SKM-1 treated with dmso at 0.1 percent for 144 hours (cell line): ENCODE measurements at regions not wholly inside any gene's neighbourhood (a gene's known extent, or its start where the extent isn't known, plus 50 kb on each side); places are given as distances from the start of the nearest gene placed in this dataset.
"Not testable (repeated sequence)": the region's sequence is repeated elsewhere in the genome, so short reads cannot be mapped to it uniquely, and the experiment has no call there.

Source experiments
- DNase-seq: peaks from one replicate; lab custom pipeline; 2025; ENCODE audit not compliant: unreplicated experiment; lab: John Stamatoyannopoulos, UW

- no peak for DNase-seq
Measured at GRCh38 chr1:189983166-189983890, 494.3 kb downstream of the BRINP3 start.

GRCh38 chr1:189986516-189986915 is 491.1 kb downstream of the BRINP3 start:
- DNase-seq: no peak

GRCh38 chr1:189987509-189987908 is 490.2 kb downstream of the BRINP3 start:
- DNase-seq: no peak

- DNase-seq: no peak
Measured at GRCh38 chr1:189992856-189993255, 484.8 kb downstream of the BRINP3 start.

- DNase-seq: no peak
Measured at GRCh38 chr1:190000365-190000872, 477.2 kb downstream of the BRINP3 start.

GRCh38 chr1:190001187-190001586 is 476.5 kb downstream of the BRINP3 start:
- no peak for DNase-seq

- no peak for DNase-seq
Measured at GRCh38 chr1:190003376-190003775, 474.3 kb downstream of the BRINP3 start.

GRCh38 chr1:190011585-190011984 is 466.1 kb downstream of the BRINP3 start:
- DNase-seq: no peak

- DNase-seq: not testable (repeated sequence)
Measured at GRCh38 chr1:190019151-190019550, 458.5 kb downstream of the BRINP3 start.

GRCh38 chr1:190019717-190020116 is 457.9 kb downstream of the BRINP3 start:
- DNase-seq: no peak

- DNase-seq: no peak
Measured at GRCh38 chr1:190022709-190023108, 455.0 kb downstream of the BRINP3 start.

GRCh38 chr1:190029441-190029840 is 448.2 kb downstream of the BRINP3 start:
- DNase-seq: no peak

- DNase-seq: no peak
Measured at GRCh38 chr1:190043655-190044054, 434.0 kb downstream of the BRINP3 start.

- no peak for DNase-seq
Measured at GRCh38 chr1:190046231-190046630, 431.4 kb downstream of the BRINP3 start.
